Endothelial cell of umbilical vein (primary cell): ENCODE measurements at regions not wholly inside any gene's neighbourhood (a gene's known extent, or its start where the extent isn't known, plus 50 kb on each side); places are given as distances from the start of the nearest gene placed in this dataset.

Source experiments
- BruUV-seq: library from RNA; stranded (reverse); fragments of 400-500 nt; replicated peaks from 2 replicates; lab custom pipeline; 2021; lab: Mats Ljungman, UMichigan
- CTCF ChIA-PET: fragments of 300-600, 350-600 bp; sonication (Branson Sonifier 250); formaldehyde crosslinking; loops from one replicate; lab custom pipeline; 2021; ENCODE audit warnings: antibody characterized with exemption, inconsistent platforms; lab: Charles Lee
- POLR2A ChIA-PET: fragments of 300-600, 350-600 bp; sonication (Branson Sonifier 250); formaldehyde crosslinking; loops from one replicate; lab custom pipeline; 2021; ENCODE audit warnings: antibody characterized with exemption, inconsistent platforms; lab: Charles Lee
- DNase-seq: peaks from one replicate; pipeline ENCODE4 v3.0.0-alpha.2; 2011; ENCODE audit warnings: low read depth, low spot score
- FAIRE-seq: peaks from 2 replicates; lab custom pipeline; 2011; peaks lifted over from hg19 to GRCh38; lab: Jason Lieb, UNC
- H2AFZ ChIP-seq: 2 replicates; pipeline ENCODE4 v1.6.0; 2012; ENCODE audit warnings: low read depth, low read length, control low read depth, inconsistent platforms
- H3K27ac ChIP-seq: 2 replicates; pipeline ENCODE4 v1.5.1; 2011; ENCODE audit warnings: low read depth, mild to moderate bottlenecking, control low read depth, low read length, moderate library complexity; ENCODE audit not compliant: insufficient read depth
- H3K27me3 ChIP-seq, 2 experiments: 2 replicates each; pipeline versions ENCODE4 v1.6.0 to v1.6.1; 2011; ENCODE audit warnings: low read length in 2 of 2, mixed read lengths in 1 of 2; ENCODE audit not compliant: control insufficient read depth in 2 of 2, insufficient read depth in 2 of 2
- H3K36me3 ChIP-seq, 2 experiments: 2 replicates in 1 of 2; 3 replicates in 1 of 2; pipeline ENCODE4 v1.5.1; 2011; ENCODE audit warnings: low read length in 2 of 2, mild to moderate bottlenecking in 1 of 2, moderate library complexity in 1 of 2; ENCODE audit not compliant: control insufficient read depth in 2 of 2, insufficient read depth in 2 of 2; ENCODE audit errors: extremely low read depth in 1 of 2
- H3K4me1 ChIP-seq: 3 replicates; pipeline ENCODE4 v1.5.1; 2011; ENCODE audit warnings: mild to moderate bottlenecking, low read length; ENCODE audit not compliant: control insufficient read depth, insufficient read depth; ENCODE audit errors: extremely low read depth
- H3K4me2 ChIP-seq: 2 replicates; pipeline ENCODE4 v1.6.1; 2011; ENCODE audit warnings: low read length, control low read depth, mixed read lengths; ENCODE audit not compliant: insufficient read depth
- H3K4me3 ChIP-seq, 3 experiments: fragments of 200-600 bp in 1 of 3; sonication (generic), shearing (Covaris generic) in 1 of 3; replicated peaks in 1 of 3; 2 replicates each; pipeline ENCODE4 v1.5.1; 2011 to 2016; ENCODE audit warnings: control low read depth in 3 of 3, low read length in 3 of 3, mild to moderate bottlenecking in 2 of 3, inconsistent platforms in 1 of 3, low read depth in 1 of 3, moderate library complexity in 1 of 3; ENCODE audit not compliant: insufficient read depth in 1 of 3
- H3K79me2 ChIP-seq: 2 replicates; pipeline ENCODE4 v1.6.0; 2012; ENCODE audit warnings: low read length, inconsistent platforms; ENCODE audit not compliant: control insufficient read depth, insufficient read depth
- H3K9ac ChIP-seq: replicated peaks from 2 replicates; pipeline ENCODE3; 2011; ENCODE audit warnings: low read length, control low read depth; ENCODE audit not compliant: insufficient read depth; ENCODE audit errors: extremely low read depth
- H3K9me1 ChIP-seq: replicated peaks from 3 replicates; pipeline ENCODE4 v1.6.0; 2011; ENCODE audit warnings: mild to moderate bottlenecking, low read length; ENCODE audit not compliant: control insufficient read depth, insufficient read depth; ENCODE audit errors: extremely low read depth
- H3K9me3 ChIP-seq: replicated peaks from 2 replicates; pipeline ENCODE4 v1.5.1; 2012; ENCODE audit warnings: low read length, inconsistent platforms; ENCODE audit not compliant: control insufficient read depth, insufficient read depth
- H4K20me1 ChIP-seq: replicated peaks from 2 replicates; pipeline ENCODE3; 2011; ENCODE audit warnings: mild to moderate bottlenecking, low read length; ENCODE audit not compliant: control insufficient read depth, insufficient read depth; ENCODE audit errors: extremely low read depth
- CTCF ChIP-seq, 2 donors: IDR thresholded peaks; 1 replicate in 1 of 2; 2 replicates in 1 of 2; pipeline ENCODE4 v1.5.1; 2011; ENCODE audit warnings: low read length in 2 of 2, mild to moderate bottlenecking in 2 of 2, moderate library complexity in 2 of 2, control low read depth in 1 of 2, inconsistent platforms in 1 of 2, low read depth in 1 of 2; ENCODE audit not compliant: insufficient read depth in 1 of 2; ENCODE audit errors: extremely low read depth in 1 of 2
- EZH2 ChIP-seq: IDR thresholded peaks from 2 replicates; pipeline ENCODE4 v1.6.1; 2012; ENCODE audit warnings: borderline replicate concordance, low read depth, mild to moderate bottlenecking, moderate library complexity, low read length, inconsistent platforms; ENCODE audit not compliant: severe bottlenecking
- FOS ChIP-seq: IDR thresholded peaks from 2 replicates; pipeline ENCODE4 v1.6.1; 2011; ENCODE audit warnings: mild to moderate bottlenecking, low read length, moderate library complexity, borderline replicate concordance; ENCODE audit not compliant: insufficient read depth
- GATA2 ChIP-seq: IDR thresholded peaks from 2 replicates; pipeline ENCODE4 v1.7.0; 2011; ENCODE audit warnings: low read depth, mild to moderate bottlenecking, moderate library complexity, mixed read lengths, low read length; ENCODE audit not compliant: insufficient read length, insufficient read depth
- JUN ChIP-seq: IDR thresholded peaks from 2 replicates; pipeline ENCODE4 v1.6.1; 2011; ENCODE audit warnings: borderline replicate concordance, low read depth; ENCODE audit not compliant: insufficient read length, insufficient read depth
- MAX ChIP-seq: IDR thresholded peaks from 2 replicates; pipeline ENCODE4 v1.6.1; 2011; ENCODE audit not compliant: insufficient read depth, insufficient read length
- MYC ChIP-seq: IDR thresholded peaks from one replicate; pipeline ENCODE4 v1.6.1; 2011; ENCODE audit warnings: mild to moderate bottlenecking, low read depth, low read length
- POLR2A ChIP-seq: IDR thresholded peaks from 2 replicates; pipeline ENCODE4 v1.6.1; 2012; ENCODE audit warnings: low read depth, mild to moderate bottlenecking, control low read depth, low read length
- POLR2AphosphoS5 ChIP-seq: IDR thresholded peaks from 2 replicates; pipeline ENCODE4 v1.6.1; 2012; ENCODE audit warnings: low read depth, mild to moderate bottlenecking, control low read depth, low read length, moderate library complexity; ENCODE audit not compliant: insufficient read depth
- dilution Hi-C: fragments of 300-500 bp; cut with MboI; formaldehyde crosslinking; loops from one replicate; pipeline ENCODE4 v1.15.0; 2019; ENCODE audit warnings: low sequenced_read_pairs; ENCODE audit not compliant: extremely low pct_ligation_motif_present
- intact Hi-C: fragments of 100-400 bp; cut with micrococcal nuclease; formaldehyde crosslinking; loops from one replicate; pipeline ENCODE4 v1.10.0; 2022

GRCh38 chr15:58287891-58288290 is 143.9 kb upstream of the LIPC start:
- no peak overlapping the region for H2AFZ ChIP-seq
- H3K9me1 ChIP-seq: no peaks in the 10 kb centered on the region
- no peaks in the 10 kb centered on the region for H3K9me3 ChIP-seq
- FAIRE-seq: no peak
- no peaks in the 10 kb centered on the region for H4K20me1 ChIP-seq
- no peak overlapping the region for H3K9ac ChIP-seq
- ChIA-PET POLR2A (no interaction called here), CTCF (no interaction called here)
- H3K4me2 ChIP-seq: no peak overlapping the region
- no peak overlapping the region for H3K4me3 ChIP-seq
- H3K27me3 ChIP-seq: peaks cover 0 to 2% of the 10 kb centered on the region in 2 experiments
- dilution Hi-C loops: no loop called here
- no peaks in the 10 kb centered on the region for H3K36me3 ChIP-seq
- H3K27ac ChIP-seq: no peak overlapping the region
- no TSS peak for BruUV-seq
- no peak for DNase-seq
- no peaks in the 10 kb centered on the region for H3K4me1 ChIP-seq
- TF ChIP-seq JUN (no peak), POLR2AphosphoS5 (no peak), EZH2 (no peak), FOS (no peak), MAX (no peak), GATA2 (no peak), CTCF (IDR thresholded peaks at IDR 0.05; ENCODE audit: extremely low read depth in 1 of 2, insufficient read depth in 1 of 2, low read depth in 1 of 2, low read length in 2 of 2) (no peak), MYC (no peak), POLR2A (no peak)
- intact Hi-C loops: no loop called here
- no peaks in the 10 kb centered on the region for H3K79me2 ChIP-seq
